HEK293 (cell line): ENCODE measurements at regions not wholly inside any gene's neighbourhood (a gene's known extent, or its start where the extent isn't known, plus 50 kb on each side); places are given as distances from the start of the nearest gene placed in this dataset.

ENCODE experiments used
- CTCF ChIA-PET: fragments of 350-600 bp; formaldehyde crosslinking; extraction: SDS; loops from one replicate; lab custom pipeline; 2021; ENCODE audit warnings: antibody characterized with exemption; lab: Yijun Ruan, JAX
- POLR2A ChIA-PET: fragments of 300-600 bp; formaldehyde crosslinking; extraction: SDS; loops from one replicate; lab custom pipeline; 2020; ENCODE audit warnings: antibody characterized with exemption, inconsistent platforms; lab: Yijun Ruan, JAX
- H3K27ac ChIP-seq: fragments of 200-500 bp; sonication (Bioruptor generic); 2 replicates; pipeline ENCODE4 v1.5.1; 2014; ENCODE audit warnings: low read depth, low read length, control low read depth, inconsistent platforms; ENCODE audit errors: extremely low read depth
- H3K36me3 ChIP-seq, 2 experiments: fragments of 200-500 bp in 1 of 2; sonication (Bioruptor generic) in 1 of 2; 1 replicate in 1 of 2; 2 replicates in 1 of 2; pipeline ENCODE4 v1.5.1; 2014 to 2017; ENCODE audit warnings: inconsistent platforms in 2 of 2, low read length in 2 of 2; ENCODE audit not compliant: control insufficient read depth in 2 of 2, insufficient read depth in 1 of 2
- H3K4me1 ChIP-seq: fragments of 200-500 bp; sonication (Bioruptor generic); 2 replicates; pipeline ENCODE4 v1.5.1; 2014; ENCODE audit warnings: mild to moderate bottlenecking, low read length, inconsistent platforms; ENCODE audit not compliant: control insufficient read depth, insufficient read depth
- H3K4me3 ChIP-seq: 2 replicates; pipeline ENCODE4 v1.5.1; 2011; ENCODE audit warnings: low read depth, mild to moderate bottlenecking, control low read depth, low read length, moderate library complexity
- H3K9me3 ChIP-seq: fragments of 200-500 bp; sonication (Bioruptor generic); 2 replicates; pipeline ENCODE4 v1.5.1; 2014; ENCODE audit warnings: low read depth, low read length, inconsistent platforms; ENCODE audit not compliant: control insufficient read depth, insufficient read depth
- AEBP2 ChIP-seq: fragments of 450-650 bp; formaldehyde crosslinking; IDR thresholded peaks from 2 replicates; pipeline ENCODE4 v1.5.1; 2016; ENCODE audit warnings: missing biosample characterization, missing genetic modification characterization, borderline replicate concordance
- CTCF ChIP-seq: fragments of 450-650 bp; formaldehyde crosslinking; IDR thresholded peaks from 2 replicates; pipeline ENCODE4 v1.5.1; 2016; ENCODE audit warnings: missing biosample characterization, missing genetic modification characterization
- IKZF3 ChIP-seq: fragments of 450-650 bp; IDR thresholded peaks from 2 replicates; pipeline ENCODE4 v1.5.0; 2018; ENCODE audit warnings: missing biosample characterization, mild to moderate bottlenecking, missing genetic modification characterization, moderate library complexity
- PRDM4 ChIP-seq: fragments of 450-650 bp; formaldehyde crosslinking; IDR thresholded peaks from 2 replicates; pipeline ENCODE4 v1.5.1; 2017; ENCODE audit warnings: missing biosample characterization, missing genetic modification characterization
- ZBTB11 ChIP-seq: fragments of 450-650 bp; formaldehyde crosslinking; conservative IDR thresholded peaks from 2 replicates; pipeline ENCODE4 v1.5.1; 2016; ENCODE audit warnings: low read depth, missing biosample characterization, missing genetic modification characterization
- ZBTB20 ChIP-seq: fragments of 450-650 bp; formaldehyde crosslinking; IDR thresholded peaks from 2 replicates; pipeline ENCODE4 v1.5.1; 2016; ENCODE audit warnings: missing biosample characterization, missing genetic modification characterization
- ZBTB26 ChIP-seq: fragments of 450-650 bp; formaldehyde crosslinking; optimal IDR thresholded peaks from 2 replicates; pipeline ENCODE3; 2016; ENCODE audit warnings: missing biosample characterization, mild to moderate bottlenecking, missing genetic modification characterization
- ZEB2 ChIP-seq: fragments of 450-650 bp; formaldehyde crosslinking; IDR thresholded peaks from 2 replicates; pipeline ENCODE4 v1.5.1; 2016; ENCODE audit warnings: missing biosample characterization, missing genetic modification characterization
- ZNF140 ChIP-seq: fragments of 450-650 bp; formaldehyde crosslinking; IDR thresholded peaks from 2 replicates; pipeline ENCODE4 v1.5.1; 2016; ENCODE audit warnings: missing biosample characterization, missing genetic modification characterization
- ZNF184 ChIP-seq: fragments of 450-650 bp; IDR thresholded peaks from 2 replicates; pipeline ENCODE4 v1.5.1; 2018; ENCODE audit warnings: missing biosample characterization, mild to moderate bottlenecking, missing genetic modification characterization
- ZNF223 ChIP-seq: fragments of 450-650 bp; formaldehyde crosslinking; IDR thresholded peaks from 2 replicates; pipeline ENCODE4 v1.5.1; 2016; ENCODE audit warnings: missing biosample characterization, missing genetic modification characterization
- ZNF239 ChIP-seq: fragments of 450-650 bp; formaldehyde crosslinking; IDR thresholded peaks from 2 replicates; pipeline ENCODE4 v1.5.1; 2016; ENCODE audit warnings: missing biosample characterization, missing genetic modification characterization
- ZNF280D ChIP-seq: fragments of 450-650 bp; formaldehyde crosslinking; IDR thresholded peaks from 2 replicates; pipeline ENCODE4 v1.5.1; 2016; ENCODE audit warnings: missing biosample characterization, missing genetic modification characterization
- ZNF292 ChIP-seq: fragments of 450-650 bp; formaldehyde crosslinking; IDR thresholded peaks from 2 replicates; pipeline ENCODE4 v1.5.1; 2016; ENCODE audit warnings: low read depth, missing biosample characterization, missing genetic modification characterization, borderline replicate concordance
- ZNF354C ChIP-seq: fragments of 450-650 bp; formaldehyde crosslinking; IDR thresholded peaks from 2 replicates; pipeline ENCODE4 v1.5.1; 2016; ENCODE audit warnings: missing biosample characterization, missing genetic modification characterization, low read depth, borderline replicate concordance
- ZNF37A ChIP-seq: fragments of 450-650 bp; IDR thresholded peaks from 2 replicates; pipeline ENCODE4 v1.5.1; 2018; ENCODE audit warnings: missing biosample characterization, missing genetic modification characterization
- ZNF449 ChIP-seq: fragments of 450-650 bp; formaldehyde crosslinking; IDR thresholded peaks from 2 replicates; pipeline ENCODE4 v1.5.1; 2017; ENCODE audit warnings: missing biosample characterization, mild to moderate bottlenecking, missing genetic modification characterization, moderate library complexity
- ZNF660 ChIP-seq: fragments of 450-650 bp; IDR thresholded peaks from 2 replicates; pipeline ENCODE4 v1.5.1; 2018; ENCODE audit warnings: missing biosample characterization, mild to moderate bottlenecking, missing genetic modification characterization
- ZNF76 ChIP-seq: fragments of 450-650 bp; formaldehyde crosslinking; IDR thresholded peaks from 2 replicates; pipeline ENCODE4; 2016; ENCODE audit warnings: low read depth, missing biosample characterization, missing genetic modification characterization, borderline replicate concordance

GRCh38 chr11:57124505-57124904 is 57.2 kb upstream of the LRRC55 start:
- ChIA-PET CTCF (interaction anchor here (15.7 kb wide), 1 partner anchor 125 kb away, joined by 244 read pairs; no protein-coding TSS in a partner anchor), POLR2A (no interaction called here)
- Histone ChIP-seq H3K4me3 (no peak overlapping the region), H3K36me3 (no peaks in the 10 kb centered on the region), H3K9me3 (no peaks in the 10 kb centered on the region), H3K4me1 (no peaks in the 10 kb centered on the region), H3K27ac (no peak overlapping the region)
- no peak for TF ChIP-seq ZEB2 (tag by site-specific recombination)
- TF ChIP-seq ZNF280D (tag by site-specific recombination) = no peak
- no peak for TF ChIP-seq ZNF223 (tag by site-specific recombination)
- no peak for TF ChIP-seq ZBTB26 (tag by site-specific recombination)
- TF ChIP-seq ZNF76 (tag by site-specific recombination) = no peak
- no peak for TF ChIP-seq ZNF239
- TF ChIP-seq ZNF37A (tag by site-specific recombination) = no peak
- no peak for TF ChIP-seq IKZF3 (tag by site-specific recombination)

- ChIA-PET POLR2A (no interaction called here), CTCF (interaction anchor here (1.0 to 15.7 kb wide), 2 partner anchors 125 to 284 kb away, joined by 4 to 244 read pairs; no protein-coding TSS in a partner anchor)
- no peaks in the 10 kb centered on the region for H3K9me3 ChIP-seq
- TF ChIP-seq ZNF449 (tag by site-specific recombination) (no peak), ZNF354C (tag by site-specific recombination) (no peak), ZBTB20 (tag by site-specific recombination) (no peak), ZNF660 (tag by site-specific recombination) (no peak), ZNF140 (tag by site-specific recombination) (no peak), ZNF184 (tag by site-specific recombination) (no peak), ZNF292 (tag by site-specific recombination) (no peak), PRDM4 (tag by site-specific recombination) (no peak), ZNF76 (tag by site-specific recombination) (no peak), ZBTB11 (no peak), ZNF37A (tag by site-specific recombination) (no peak), CTCF (tag by site-specific recombination) (no peak), AEBP2 (no peak)
Observed at GRCh38 chr11:57124917-57125316, 56.8 kb upstream of the LRRC55 start.

More at GRCh38 chr11:57124917-57125316, 56.8 kb upstream of the LRRC55 start:
- H3K4me3 ChIP-seq = no peak overlapping the region
- H3K27ac ChIP-seq = no peak overlapping the region
- no peaks in the 10 kb centered on the region for H3K4me1 ChIP-seq
- no peaks in the 10 kb centered on the region for H3K36me3 ChIP-seq
